IPS-NIHi7 (cell line): ENCODE measurements at regions not wholly inside any gene's neighbourhood (a gene's known extent, or its start where the extent isn't known, plus 50 kb on each side); places are given as distances from the start of the nearest gene placed in this dataset.
A peak's percentile ranks its signal among the peaks of the same experiment; 100 is the strongest.

Source experiments
- DNase-seq: peaks from one replicate; pipeline ENCODE4 v3.0.0; 2012; ENCODE audit warnings: mixed read lengths; ENCODE audit errors: extremely low spot score

GRCh38 chr5:6806668-6807067, 93.4 kb downstream of the TENT4A start:
- no peak for DNase-seq

- DNase-seq = no peak
Observed at GRCh38 chr5:6808462-6808861, 95.2 kb downstream of the TENT4A start.

DNA sequence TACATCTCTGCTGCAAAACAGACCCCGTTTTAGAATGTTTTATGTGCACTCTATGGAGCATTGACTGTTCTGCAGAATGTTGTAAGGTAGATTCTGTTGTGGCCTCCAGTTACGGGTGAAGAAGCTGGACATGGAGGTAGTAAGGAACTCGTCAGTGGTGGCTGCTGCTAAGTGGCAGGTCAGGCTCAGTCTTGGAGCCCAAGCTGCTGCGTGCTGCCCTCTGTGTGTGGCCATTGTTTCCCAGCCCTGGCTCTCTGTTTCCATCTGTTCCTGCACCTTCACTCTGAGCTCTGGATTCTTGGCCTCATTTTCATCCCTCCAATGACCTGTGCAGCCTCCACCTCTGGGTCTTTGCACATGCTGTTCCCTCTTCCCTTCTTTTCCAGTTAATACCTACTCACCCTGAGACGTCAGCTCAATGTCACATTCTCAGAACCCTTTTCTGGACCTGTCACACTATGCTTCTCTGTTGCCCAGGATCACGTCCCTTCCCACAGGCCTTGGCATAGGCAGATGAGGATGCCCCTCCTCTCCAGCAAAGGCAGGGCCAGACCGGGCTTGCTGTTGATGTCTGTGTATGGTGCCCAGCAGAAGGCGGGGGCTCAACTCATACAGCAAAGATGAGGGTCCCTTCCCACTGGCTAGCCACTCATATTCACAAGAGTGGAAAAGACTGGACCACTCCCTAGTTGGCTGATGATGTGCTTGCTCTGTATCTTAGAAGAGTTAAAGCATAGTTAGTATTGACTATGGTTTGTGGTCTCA, 97.6 kb downstream of the TENT4A start:
- no peak for DNase-seq

DNA sequence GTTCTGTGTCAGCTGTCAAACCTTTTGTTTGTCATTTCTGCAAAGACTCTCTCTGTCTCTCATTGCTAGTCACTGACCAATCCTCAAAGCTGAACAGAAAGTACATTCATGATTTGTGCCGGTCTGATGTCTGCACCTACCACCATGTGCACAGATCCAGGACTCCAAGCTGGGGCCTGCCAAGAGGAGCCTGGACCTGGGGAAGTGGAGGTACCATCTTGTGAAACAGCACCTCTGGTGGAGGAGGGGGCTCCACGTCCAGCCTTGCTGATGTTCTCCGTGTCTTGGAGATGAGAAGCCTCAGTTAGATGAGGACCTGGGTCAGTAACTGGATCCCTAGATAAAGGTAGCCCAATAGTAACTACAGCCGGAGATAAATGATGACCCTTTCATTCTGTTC, 98.9 kb downstream of the TENT4A start:
- no peak for DNase-seq

- no peak for DNase-seq
Observed at GRCh38 chr5:6812800-6813731, 99.8 kb downstream of the TENT4A start.

DNA sequence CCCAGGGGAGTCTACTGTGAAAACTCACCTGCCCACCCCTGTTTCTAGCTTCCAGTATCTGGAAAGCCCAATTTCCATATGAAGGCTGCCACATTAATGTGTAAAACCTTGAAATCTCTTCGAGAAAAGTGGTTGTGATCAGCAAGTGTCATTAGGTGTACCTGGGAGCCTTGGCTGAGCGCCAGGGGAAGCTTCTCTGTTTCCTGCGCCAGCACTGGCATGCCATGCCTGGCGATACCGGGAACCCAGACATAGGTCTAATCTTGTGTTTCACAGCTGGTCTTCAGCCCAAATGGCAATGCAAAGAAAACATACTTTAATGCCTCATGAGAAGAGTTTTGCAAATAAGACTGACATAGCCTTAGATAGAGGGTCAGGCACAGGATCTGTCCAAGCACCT, 101.6 kb downstream of the TENT4A start:
- DNase-seq = no peak

GRCh38 chr5:6818594-6819511, 105.6 kb downstream of the TENT4A start:
- DNase-seq = no peak

- DNase-seq = peak; percentile 45
Observed at GRCh38 chr5:6819521-6819920, 106.3 kb downstream of the TENT4A start.

GRCh38 chr5:6820851-6821479, 107.7 kb downstream of the TENT4A start:
- peak; percentile 88 for DNase-seq

DNA sequence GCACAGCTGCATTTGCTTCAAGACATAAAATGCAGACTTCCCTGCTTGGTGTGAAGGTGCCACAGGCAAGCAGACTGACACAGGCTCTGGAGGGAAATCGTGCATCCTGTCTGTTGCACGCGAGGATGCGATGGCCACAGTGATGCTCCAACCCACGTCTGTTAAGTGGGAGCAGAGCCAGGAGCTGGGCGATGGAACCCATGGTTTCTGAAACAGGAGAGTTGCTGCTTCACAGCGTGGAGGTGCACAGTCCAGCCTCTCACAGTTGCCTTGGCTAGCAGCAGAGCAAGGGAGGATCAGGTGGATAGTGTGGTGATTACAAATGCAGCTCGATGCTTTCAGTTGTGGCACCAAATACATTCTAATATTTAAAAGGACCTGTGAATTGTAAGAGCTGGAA, 108.8 kb downstream of the TENT4A start:
- no peak for DNase-seq

- peak; percentile 36 for DNase-seq
Observed at GRCh38 chr5:6822556-6823343, 109.5 kb downstream of the TENT4A start.

DNA sequence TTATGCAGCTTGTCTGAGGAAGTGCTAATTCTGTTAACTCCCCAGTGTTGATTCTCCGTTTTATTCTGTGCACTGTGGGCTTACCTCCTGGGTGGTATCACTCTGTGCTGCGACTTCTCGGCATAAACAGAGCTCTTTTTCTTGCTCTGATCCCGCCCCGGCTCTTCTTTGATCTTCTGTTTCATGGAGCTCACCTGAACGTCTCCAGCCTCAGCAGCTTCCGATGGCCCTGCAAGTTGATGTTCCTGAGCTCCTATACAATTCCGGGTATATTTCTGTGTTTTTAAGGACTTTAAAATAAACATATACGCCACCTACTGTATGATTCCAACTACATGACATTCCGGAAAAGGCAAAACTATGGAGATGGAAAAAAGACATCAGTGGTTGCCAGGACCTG, 110.8 kb downstream of the TENT4A start:
- DNase-seq = no peak

- no peak for DNase-seq
Observed at GRCh38 chr5:6825678-6826244, 112.5 kb downstream of the TENT4A start.

- DNase-seq = no peak
Observed at GRCh38 chr5:6826756-6827155, 113.5 kb downstream of the TENT4A start.

DNA sequence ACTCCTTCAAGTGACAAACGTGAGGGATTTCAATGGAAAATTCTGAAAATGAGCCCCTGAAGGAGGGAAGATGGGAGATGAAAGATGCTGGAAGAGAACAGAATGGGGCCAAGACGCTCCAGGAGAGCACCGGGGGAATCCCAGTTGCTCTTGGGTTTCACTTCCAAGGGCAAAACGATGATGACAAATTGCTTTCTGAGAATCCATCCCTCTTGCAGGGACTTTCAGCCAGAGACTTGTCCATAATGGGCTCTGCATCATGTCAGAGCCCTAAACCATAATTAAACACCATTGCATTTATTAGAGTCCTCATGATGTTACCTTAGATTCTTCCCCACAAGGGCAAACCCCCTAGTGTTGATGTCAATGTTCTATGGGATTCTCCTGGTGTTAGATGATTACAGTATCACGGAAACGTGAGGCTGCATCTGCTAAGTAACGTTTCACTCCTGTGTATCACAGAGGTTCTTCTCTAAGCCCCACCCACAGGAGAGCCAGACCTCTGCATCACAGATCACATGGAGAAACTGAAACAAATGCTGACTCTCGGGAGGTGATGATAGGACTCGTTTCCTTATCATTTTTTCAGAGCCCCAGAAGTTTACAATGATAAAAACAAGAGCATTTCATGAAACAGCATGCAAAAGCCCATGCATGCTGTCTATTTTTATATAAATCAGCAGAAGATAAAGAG, 114.4 kb downstream of the TENT4A start:
- DNase-seq = no peak

DNA sequence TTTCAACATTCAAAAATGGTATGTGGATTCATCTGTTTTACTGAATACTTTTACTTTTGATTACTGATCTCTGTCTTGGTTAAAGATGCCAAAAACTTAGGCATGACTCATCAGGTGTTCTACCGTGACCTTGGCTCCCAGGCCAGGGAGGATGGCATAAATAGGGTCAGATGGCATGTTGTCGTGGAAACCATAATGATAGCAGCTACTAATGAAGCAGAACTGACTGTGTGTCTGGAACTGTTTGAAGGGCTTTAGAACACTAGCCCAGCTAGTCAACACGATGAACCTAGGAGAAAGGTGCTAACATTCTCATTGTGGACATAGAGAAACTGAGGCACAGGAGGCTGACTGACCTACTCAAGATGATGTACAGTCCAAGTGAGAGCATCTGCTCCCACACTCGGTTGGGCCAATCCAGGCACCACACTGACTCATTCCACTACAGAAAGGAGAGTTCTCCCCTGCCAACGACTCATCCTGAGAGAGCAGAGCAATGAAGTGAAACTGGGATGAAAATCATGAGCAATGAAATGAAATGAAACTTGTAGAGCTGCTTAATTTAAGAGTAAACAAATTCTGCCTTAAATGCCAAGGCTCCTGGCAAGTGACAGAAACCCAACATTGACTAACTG, 116.0 kb downstream of the TENT4A start:
- DNase-seq = no peak

DNA sequence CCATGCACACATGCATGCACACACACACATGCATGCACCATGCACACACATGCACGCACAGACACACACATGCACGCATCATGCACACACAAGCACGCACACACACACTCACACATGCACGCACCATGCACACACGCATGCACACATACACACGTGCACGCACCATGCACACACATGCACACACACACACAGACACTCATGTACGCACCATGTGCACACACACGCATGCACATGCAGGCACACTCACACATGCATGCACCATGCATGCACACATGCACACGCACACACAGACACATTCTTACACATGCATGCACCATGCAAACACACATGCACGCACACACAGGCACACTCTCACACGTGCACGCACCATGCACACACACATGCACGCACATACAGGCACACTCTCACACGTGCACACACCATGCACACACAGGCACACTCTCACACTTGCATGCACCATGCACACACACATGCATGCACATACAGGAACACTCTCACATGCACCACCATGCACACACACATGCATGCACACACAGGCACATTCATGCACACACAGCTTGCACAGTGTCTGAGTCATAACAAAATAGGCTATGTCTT, 117.5 kb downstream of the TENT4A start:
- DNase-seq = no peak
